HCT116 (cell line): ENCODE measurements at regions not wholly inside any gene's neighbourhood (a gene's known extent, or its start where the extent isn't known, plus 50 kb on each side); places are given as distances from the start of the nearest gene placed in this dataset.

Experiments
- ATAC-seq: fragments of 200-7000 bp; cut with Tn5 transposase; 2 replicates; pipeline ENCODE4 v1.9.1; 2020; ENCODE audit warnings: mild to moderate bottlenecking, moderate library complexity
- BruUV-seq: library from RNA; stranded (reverse); fragments of 400-500 nt; replicated peaks from 2 replicates; lab custom pipeline; 2021; lab: Mats Ljungman, UMichigan
- CTCF ChIA-PET: fragments of 300-600 bp; sonication (Branson Sonifier 250); formaldehyde crosslinking; loops from one replicate; lab custom pipeline; 2021; ENCODE audit warnings: antibody characterized with exemption; lab: Charles Lee
- POLR2A ChIA-PET: fragments of 300-600, 350-600 bp; sonication (Branson Sonifier 250); formaldehyde crosslinking; loops from one replicate; lab custom pipeline; 2021; ENCODE audit warnings: antibody characterized with exemption; lab: Charles Lee
- RAD21 ChIA-PET, 2 experiments: fragments of 300-600 bp; sonication (Branson Sonifier 250); formaldehyde crosslinking; loops; one replicate each; lab custom pipeline; 2023; ENCODE audit warnings: low total read pairs in 2 of 2; ENCODE audit not compliant: uncharacterized antibody in 2 of 2, unreplicated experiment in 2 of 2, low non-redundant PET in 1 of 2; lab: Charles Lee
- DNase-seq: peaks from one replicate; pipeline ENCODE4 v3.0.0-alpha.2; 2010; ENCODE audit warnings: low read depth, low spot score
- H2AFZ ChIP-seq: fragments of 200-600 bp; shearing (Covaris generic), sonication (generic); 2 replicates; pipeline ENCODE4 v1.6.1; 2017; ENCODE audit warnings: low read depth, mixed run types, mixed read lengths, antibody characterized with exemption, low read length; ENCODE audit not compliant: poor library complexity, severe bottlenecking
- H3K27ac ChIP-seq: 2 replicates; pipeline ENCODE4 v1.5.1; 2012; ENCODE audit warnings: low read depth, low read length
- H3K27me3 ChIP-seq: fragments of 200-600 bp; sonication (generic); 2 replicates; pipeline ENCODE4 v1.6.1; 2016; ENCODE audit warnings: mixed run types, low read length, mixed read lengths; ENCODE audit not compliant: insufficient read depth
- H3K36me3 ChIP-seq, 2 experiments: fragments of 200-500 bp in 1 of 2; fragments of 200-600 bp in 1 of 2; sonication (Bioruptor generic) in 1 of 2; sonication (generic) in 1 of 2; 2 replicates each; pipeline versions ENCODE4 v1.5.1 to v1.6.1; 2014 to 2016; ENCODE audit warnings: low read length in 2 of 2, inconsistent platforms in 1 of 2, mixed read lengths in 1 of 2, mixed run types in 1 of 2; ENCODE audit not compliant: insufficient read depth in 2 of 2, control insufficient read depth in 1 of 2
- H3K4me1 ChIP-seq, 2 experiments: fragments of 200-600 bp in 1 of 2; sonication (generic) in 1 of 2; 2 replicates each; pipeline versions ENCODE4 v1.5.1 to v1.6.1; 2012 to 2017; ENCODE audit warnings: low read length in 2 of 2, inconsistent platforms in 1 of 2, mild to moderate bottlenecking in 1 of 2, mixed read lengths in 1 of 2, mixed run types in 1 of 2, moderate library complexity in 1 of 2; ENCODE audit not compliant: insufficient read depth in 2 of 2, control insufficient read depth in 1 of 2
- H3K4me2 ChIP-seq: fragments of 200-600 bp; sonication (generic); 2 replicates; pipeline ENCODE4 v1.6.1; 2017; ENCODE audit warnings: mixed run types, low read length, mixed read lengths
- H3K4me3 ChIP-seq, 2 experiments: fragments of 200-600 bp in 1 of 2; sonication (generic) in 1 of 2; replicated peaks in 1 of 2; 2 replicates each; pipeline ENCODE4 v1.5.1; 2011 to 2016; ENCODE audit warnings: low read length in 2 of 2, control low read depth in 1 of 2, low read depth in 1 of 2, mild to moderate bottlenecking in 1 of 2, mixed read lengths in 1 of 2, mixed run types in 1 of 2
- H3K79me2 ChIP-seq: fragments of 200-600 bp; sonication (generic); 2 replicates; pipeline ENCODE4 v1.6.1; 2017; ENCODE audit warnings: mild to moderate bottlenecking, mixed run types, low read length, moderate library complexity, mixed read lengths; ENCODE audit not compliant: insufficient read depth
- H3K9ac ChIP-seq: fragments of 200-600 bp; sonication (generic); 2 replicates; pipeline ENCODE4 v1.6.1; 2016; ENCODE audit warnings: low read length, mixed read lengths
- H3K9me2 ChIP-seq: fragments of 200-600 bp; sonication (generic), shearing (Covaris generic); 2 replicates; pipeline ENCODE4 v1.6.1; 2017; ENCODE audit warnings: mixed run types, mild to moderate bottlenecking, moderate library complexity; ENCODE audit not compliant: insufficient read depth
- H3K9me3 ChIP-seq, 2 experiments: fragments of 200-500 bp in 1 of 2; fragments of 200-600 bp in 1 of 2; sonication (Bioruptor generic) in 1 of 2; sonication (generic) in 1 of 2; 2 replicates each; pipeline ENCODE4 v1.6.1; 2014 to 2017; ENCODE audit warnings: low read length in 2 of 2, mixed read lengths in 2 of 2, inconsistent platforms in 1 of 2, low read depth in 1 of 2, mild to moderate bottlenecking in 1 of 2, mixed run types in 1 of 2, moderate library complexity in 1 of 2; ENCODE audit not compliant: control insufficient read depth in 1 of 2, insufficient read depth in 1 of 2
- H4K20me1 ChIP-seq: fragments of 200-600 bp; sonication (generic), shearing (Covaris generic); 2 replicates; pipeline ENCODE4 v1.6.1; 2017; ENCODE audit warnings: mixed run types, mild to moderate bottlenecking, moderate library complexity; ENCODE audit not compliant: insufficient read depth
- CEBPB ChIP-seq: IDR thresholded peaks from 2 replicates; pipeline ENCODE4 v1.6.1; 2012; ENCODE audit warnings: low read depth
- ELF1 ChIP-seq: IDR thresholded peaks from 2 replicates; pipeline ENCODE4 v1.6.1; 2012; ENCODE audit warnings: low read depth, borderline replicate concordance
- EZH2 ChIP-seq: fragments of 200-600 bp; sonication (generic); IDR thresholded peaks from 2 replicates; pipeline ENCODE4 v1.6.1; 2017; ENCODE audit warnings: antibody characterized with exemption, mixed run types
- FOSL1 ChIP-seq: IDR thresholded peaks from 2 replicates; pipeline ENCODE4 v1.6.1; 2012; ENCODE audit warnings: low read depth
- POLR2A ChIP-seq: IDR thresholded peaks from 2 replicates; pipeline ENCODE4 v1.7.0; 2011; ENCODE audit warnings: borderline replicate concordance; ENCODE audit not compliant: insufficient read depth, insufficient read length; ENCODE audit errors: extremely low read depth
- RAD21 ChIP-seq: IDR thresholded peaks from 2 replicates; pipeline ENCODE4 v1.6.1; 2012; ENCODE audit warnings: low read depth, mild to moderate bottlenecking
- REST ChIP-seq: IDR thresholded peaks from 2 replicates; pipeline ENCODE4 v1.6.1; 2012; ENCODE audit warnings: low read depth
- SP1 ChIP-seq: IDR thresholded peaks from 2 replicates; pipeline ENCODE4 v1.6.1; 2012; ENCODE audit warnings: low read depth
- SRF ChIP-seq: IDR thresholded peaks from 2 replicates; pipeline ENCODE4 v1.6.1; 2012; ENCODE audit warnings: low read depth
- TCF7L2 ChIP-seq: IDR thresholded peaks from 2 replicates; pipeline ENCODE4 v1.7.0; 2011; ENCODE audit warnings: borderline replicate concordance, inconsistent platforms; ENCODE audit not compliant: insufficient read depth, insufficient read length; ENCODE audit errors: extremely low read depth
- YY1 ChIP-seq: IDR thresholded peaks from 2 replicates; pipeline ENCODE4 v1.6.1; 2011; ENCODE audit warnings: low read length, low read depth, moderate library complexity, mild to moderate bottlenecking; ENCODE audit not compliant: insufficient replicate concordance; ENCODE audit errors: extremely low read depth
- ZFX ChIP-seq: fragments of 450-650 bp; IDR thresholded peaks from 2 replicates; pipeline ENCODE4 v1.6.1; 2017
- intact Hi-C: fragments of 100-400 bp; cut with micrococcal nuclease; formaldehyde crosslinking; loops from 2 replicates; pipeline ENCODE4 v1.10.0; 2022
- TF ChIP-seq, protein P1 (sequence below), 3 experiments: fragments of 200-600 bp in 1 of 3; sonication (generic) in 1 of 3; IDR thresholded peaks in 2 of 3; conservative IDR thresholded peaks in 1 of 3; 2 replicates each; pipeline ENCODE4 v1.5.1; 2012 to 2017; ENCODE audit warnings: low read depth in 2 of 3, low read length in 2 of 3, antibody characterized with exemption in 1 of 3, borderline replicate concordance in 1 of 3, control low read depth in 1 of 3, mild to moderate bottlenecking in 1 of 3, mixed read lengths in 1 of 3, mixed run types in 1 of 3, moderate library complexity in 1 of 3; ENCODE audit not compliant: insufficient read depth in 1 of 3
- TF ChIP-seq, protein P2 (sequence below): IDR thresholded peaks from 2 replicates; pipeline ENCODE4 v1.6.1; 2012

DNA sequence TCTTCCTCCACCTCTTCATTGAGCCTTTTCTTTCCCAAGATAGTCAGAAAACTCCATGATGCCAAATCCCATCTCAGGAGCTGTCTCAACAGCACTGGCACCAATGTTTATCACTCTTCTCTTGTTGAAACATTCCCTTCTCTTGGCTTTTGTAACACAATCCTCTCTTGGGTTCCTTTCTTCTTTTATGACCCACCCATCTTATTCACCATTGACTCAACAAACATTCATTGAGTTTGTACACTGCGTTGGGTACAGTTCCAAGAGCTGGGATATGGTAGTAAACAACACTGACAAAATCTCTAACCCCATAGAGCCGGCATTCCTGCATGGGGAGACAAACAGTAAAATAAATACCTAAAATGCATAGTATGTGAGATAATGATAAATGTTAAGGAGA is 577.5 kb downstream of the INHBA start:
- intact Hi-C loops, result no loop called here
- DNase-seq (no peak), ATAC-seq (no peak)
- H3K4me1 ChIP-seq, result no peaks in the 10 kb centered on the region
- H3K9me2 ChIP-seq, result no peaks in the 10 kb centered on the region
- no peaks in the 10 kb centered on the region for H4K20me1 ChIP-seq
- no peak overlapping the region for H3K27ac ChIP-seq
- H3K9ac ChIP-seq, result no peak overlapping the region
- no peak overlapping the region for H3K4me2 ChIP-seq
- TF ChIP-seq ELF1, result no peak
- TF ChIP-seq, protein P1, sequence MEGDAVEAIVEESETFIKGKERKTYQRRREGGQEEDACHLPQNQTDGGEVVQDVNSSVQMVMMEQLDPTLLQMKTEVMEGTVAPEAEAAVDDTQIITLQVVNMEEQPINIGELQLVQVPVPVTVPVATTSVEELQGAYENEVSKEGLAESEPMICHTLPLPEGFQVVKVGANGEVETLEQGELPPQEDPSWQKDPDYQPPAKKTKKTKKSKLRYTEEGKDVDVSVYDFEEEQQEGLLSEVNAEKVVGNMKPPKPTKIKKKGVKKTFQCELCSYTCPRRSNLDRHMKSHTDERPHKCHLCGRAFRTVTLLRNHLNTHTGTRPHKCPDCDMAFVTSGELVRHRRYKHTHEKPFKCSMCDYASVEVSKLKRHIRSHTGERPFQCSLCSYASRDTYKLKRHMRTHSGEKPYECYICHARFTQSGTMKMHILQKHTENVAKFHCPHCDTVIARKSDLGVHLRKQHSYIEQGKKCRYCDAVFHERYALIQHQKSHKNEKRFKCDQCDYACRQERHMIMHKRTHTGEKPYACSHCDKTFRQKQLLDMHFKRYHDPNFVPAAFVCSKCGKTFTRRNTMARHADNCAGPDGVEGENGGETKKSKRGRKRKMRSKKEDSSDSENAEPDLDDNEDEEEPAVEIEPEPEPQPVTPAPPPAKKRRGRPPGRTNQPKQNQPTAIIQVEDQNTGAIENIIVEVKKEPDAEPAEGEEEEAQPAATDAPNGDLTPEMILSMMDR (IDR thresholded peaks at IDR 0.05 in 2 of 3, conservative IDR thresholded peaks at IDR 0.05 in 1 of 3; ENCODE audit: borderline replicate concordance in 1 of 3, insufficient read depth in 1 of 3, low read depth in 2 of 3, low read length in 2 of 3), result no peak
- no peak for TF ChIP-seq EZH2
- TF ChIP-seq SRF, result no peak
- no peak for TF ChIP-seq CEBPB
- TF ChIP-seq YY1, result no peak
- no peak for TF ChIP-seq ZFX
- TF ChIP-seq TCF7L2, result no peak
- no peak for TF ChIP-seq RAD21
- TF ChIP-seq, protein P2, sequence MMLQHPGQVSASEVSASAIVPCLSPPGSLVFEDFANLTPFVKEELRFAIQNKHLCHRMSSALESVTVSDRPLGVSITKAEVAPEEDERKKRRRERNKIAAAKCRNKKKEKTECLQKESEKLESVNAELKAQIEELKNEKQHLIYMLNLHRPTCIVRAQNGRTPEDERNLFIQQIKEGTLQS, result no peak
- TF ChIP-seq FOSL1, result no peak
- no peak for TF ChIP-seq REST
- TF ChIP-seq SP1, result no peak
- no peak for TF ChIP-seq POLR2A
- ChIA-PET POLR2A (no interaction called here), RAD21 (no interaction called here), CTCF (no interaction called here)
- no peaks in the 10 kb centered on the region for H3K27me3 ChIP-seq
- no peaks in the 10 kb centered on the region for H3K36me3 ChIP-seq
- H2AFZ ChIP-seq, result no peak overlapping the region
- no peaks in the 10 kb centered on the region for H3K9me3 ChIP-seq
- no peaks in the 10 kb centered on the region for H3K79me2 ChIP-seq
- H3K4me3 ChIP-seq, result no peak overlapping the region
- no TSS peak for BruUV-seq
